PC-9 (cell line): ENCODE measurements at regions not wholly inside any gene's neighbourhood (a gene's known extent, or its start where the extent isn't known, plus 50 kb on each side); places are given as distances from the start of the nearest gene placed in this dataset.

Experiments
- CTCF ChIP-seq: fragments of 200-600 bp; sonication (generic); conservative IDR thresholded peaks from 2 replicates; pipeline ENCODE4 v1.6.1; 2017; ENCODE audit warnings: mixed run types, antibody characterized with exemption, mild to moderate bottlenecking, moderate library complexity
- EZH2 ChIP-seq: fragments of 200-600 bp; sonication (generic); IDR thresholded peaks from 2 replicates; pipeline ENCODE4 v1.8.0; 2017; ENCODE audit warnings: antibody characterized with exemption, low read depth

DNA sequence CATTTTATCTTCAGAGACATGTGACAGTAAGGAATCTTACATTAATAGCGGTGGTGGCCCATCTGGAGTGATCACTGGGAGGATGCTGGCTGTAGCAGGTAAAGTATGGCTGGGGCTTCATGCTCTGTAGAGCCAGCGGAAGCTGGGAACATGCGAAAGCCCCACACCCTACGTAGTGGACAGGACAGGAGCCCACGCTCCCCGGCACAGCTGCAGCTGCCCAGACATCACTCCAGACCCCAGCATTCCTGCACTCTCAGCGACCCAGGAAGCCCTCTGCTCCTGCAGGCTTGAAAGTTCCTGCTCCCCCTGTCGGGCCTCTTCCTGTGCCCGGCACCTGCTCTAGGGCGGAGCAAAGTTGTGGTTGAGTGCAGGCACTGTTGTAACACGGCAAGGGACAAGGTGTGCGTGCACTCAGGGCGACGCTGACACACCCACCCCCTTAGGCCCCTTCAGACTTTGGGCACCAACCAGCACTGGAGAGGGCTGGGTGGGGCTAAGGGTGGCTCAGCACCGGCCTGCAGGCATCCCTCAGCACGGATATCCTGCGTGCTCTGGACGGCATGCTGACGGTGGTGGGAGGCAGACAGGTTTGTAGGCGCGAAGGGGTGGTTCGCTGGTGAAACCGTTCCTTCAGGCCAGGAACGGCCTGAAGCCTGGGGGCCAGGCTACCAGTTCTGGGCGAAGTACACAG, 568.3 kb downstream of the FSCB start:
- TF ChIP-seq CTCF (no peak), EZH2 (no peak)
